Type B pancreatic cell (in vitro differentiated cells): ENCODE measurements at regions not wholly inside any gene's neighbourhood (a gene's known extent, or its start where the extent isn't known, plus 50 kb on each side); places are given as distances from the start of the nearest gene placed in this dataset.

Experiments used
- DNase-seq: peaks from one replicate; pipeline ENCODE4 v3.0.0; 2021; ENCODE audit warnings: mixed read lengths; ENCODE audit not compliant: unreplicated experiment; ENCODE audit errors: extremely low spot score
- H3K27ac Mint-ChIP-seq: 2 replicates; pipeline ENCODE4 v1.8.0; 2021; ENCODE audit warnings: mild to moderate bottlenecking, mixed read lengths
- H3K27me3 Mint-ChIP-seq: 2 replicates; pipeline ENCODE4 v1.8.0; 2021; ENCODE audit warnings: mixed read lengths
- H3K36me3 Mint-ChIP-seq: 2 replicates; pipeline ENCODE4 v1.8.0; 2021; ENCODE audit warnings: mixed read lengths
- H3K4me1 Mint-ChIP-seq: one replicate; pipeline ENCODE4 v1.8.0; 2021; ENCODE audit warnings: mixed read lengths; ENCODE audit not compliant: unreplicated experiment
- H3K4me3 Mint-ChIP-seq: 2 replicates; pipeline ENCODE4 v1.8.0; 2021; ENCODE audit warnings: mild to moderate bottlenecking, mixed read lengths
- H3K9me3 Mint-ChIP-seq: 2 replicates; pipeline ENCODE4 v1.8.0; 2021; ENCODE audit warnings: mixed read lengths
- TF ChIP-seq, protein P1 (sequence below): fragments of 200-600 bp; sonication (generic); conservative IDR thresholded peaks from 2 replicates; pipeline ENCODE4 v1.5.0; 2021; ENCODE audit warnings: antibody characterized with exemption, mild to moderate bottlenecking

DNA sequence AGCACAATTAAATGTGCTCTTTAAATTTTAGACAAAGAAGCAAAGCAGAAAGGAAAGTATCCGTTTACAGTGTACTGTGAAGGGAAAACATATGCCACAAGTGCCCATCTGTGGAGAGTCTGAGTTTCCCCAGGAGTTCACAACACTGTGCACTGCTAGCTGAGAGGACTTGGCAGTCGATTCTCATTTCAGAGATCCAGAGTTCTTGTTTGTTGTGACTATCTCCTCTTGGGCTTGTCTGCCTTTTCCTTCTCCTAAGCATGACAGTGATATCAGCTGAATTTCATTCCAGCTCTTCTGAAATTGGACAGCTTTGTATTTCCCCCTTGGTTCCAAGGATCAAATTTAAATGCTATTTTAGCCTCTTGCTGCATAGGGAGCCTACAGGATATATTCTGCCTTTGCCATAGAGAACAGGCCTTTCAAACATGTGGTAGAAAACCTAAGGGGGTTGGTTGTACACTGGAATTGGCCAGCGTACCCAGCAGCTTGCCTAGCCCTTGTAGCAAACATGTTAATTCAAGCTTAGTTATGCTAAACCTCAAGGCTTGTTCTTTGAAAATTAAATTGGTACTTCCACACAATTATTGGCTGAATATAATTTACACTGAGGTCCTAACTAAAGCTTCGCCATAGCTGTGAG, 259.2 kb upstream of the NOVA1 start:
- Mint-ChIP-seq H3K27me3 (peaks cover 3% of the 10 kb centered on the region), H3K4me3 (no peak overlapping the region), H3K36me3 (no peaks in the 10 kb centered on the region), H3K4me1 (peaks cover 4% of the 10 kb centered on the region), H3K9me3 (no peaks in the 10 kb centered on the region), H3K27ac (no peak overlapping the region)
- no peak for DNase-seq
- TF ChIP-seq, protein P1, sequence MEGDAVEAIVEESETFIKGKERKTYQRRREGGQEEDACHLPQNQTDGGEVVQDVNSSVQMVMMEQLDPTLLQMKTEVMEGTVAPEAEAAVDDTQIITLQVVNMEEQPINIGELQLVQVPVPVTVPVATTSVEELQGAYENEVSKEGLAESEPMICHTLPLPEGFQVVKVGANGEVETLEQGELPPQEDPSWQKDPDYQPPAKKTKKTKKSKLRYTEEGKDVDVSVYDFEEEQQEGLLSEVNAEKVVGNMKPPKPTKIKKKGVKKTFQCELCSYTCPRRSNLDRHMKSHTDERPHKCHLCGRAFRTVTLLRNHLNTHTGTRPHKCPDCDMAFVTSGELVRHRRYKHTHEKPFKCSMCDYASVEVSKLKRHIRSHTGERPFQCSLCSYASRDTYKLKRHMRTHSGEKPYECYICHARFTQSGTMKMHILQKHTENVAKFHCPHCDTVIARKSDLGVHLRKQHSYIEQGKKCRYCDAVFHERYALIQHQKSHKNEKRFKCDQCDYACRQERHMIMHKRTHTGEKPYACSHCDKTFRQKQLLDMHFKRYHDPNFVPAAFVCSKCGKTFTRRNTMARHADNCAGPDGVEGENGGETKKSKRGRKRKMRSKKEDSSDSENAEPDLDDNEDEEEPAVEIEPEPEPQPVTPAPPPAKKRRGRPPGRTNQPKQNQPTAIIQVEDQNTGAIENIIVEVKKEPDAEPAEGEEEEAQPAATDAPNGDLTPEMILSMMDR: no peak

GRCh38 chr14:26859483-26859882, 261.6 kb upstream of the NOVA1 start:
- Mint-ChIP-seq H3K4me1 (peaks cover 4% of the 10 kb centered on the region), H3K27ac (no peak overlapping the region), H3K4me3 (no peak overlapping the region), H3K36me3 (no peaks in the 10 kb centered on the region), H3K27me3 (peaks cover 3% of the 10 kb centered on the region), H3K9me3 (no peaks in the 10 kb centered on the region)
- no peak for DNase-seq
- TF ChIP-seq, protein P1: no peak

GRCh38 chr14:26860111-26860510, 262.3 kb upstream of the NOVA1 start:
- TF ChIP-seq, protein P1: no peak
- Mint-ChIP-seq H3K4me1 (peaks cover 4% of the 10 kb centered on the region), H3K4me3 (no peak overlapping the region), H3K27ac (no peak overlapping the region), H3K27me3 (peaks cover 3% of the 10 kb centered on the region), H3K9me3 (no peaks in the 10 kb centered on the region), H3K36me3 (no peaks in the 10 kb centered on the region)
- DNase-seq: no peak

DNA sequence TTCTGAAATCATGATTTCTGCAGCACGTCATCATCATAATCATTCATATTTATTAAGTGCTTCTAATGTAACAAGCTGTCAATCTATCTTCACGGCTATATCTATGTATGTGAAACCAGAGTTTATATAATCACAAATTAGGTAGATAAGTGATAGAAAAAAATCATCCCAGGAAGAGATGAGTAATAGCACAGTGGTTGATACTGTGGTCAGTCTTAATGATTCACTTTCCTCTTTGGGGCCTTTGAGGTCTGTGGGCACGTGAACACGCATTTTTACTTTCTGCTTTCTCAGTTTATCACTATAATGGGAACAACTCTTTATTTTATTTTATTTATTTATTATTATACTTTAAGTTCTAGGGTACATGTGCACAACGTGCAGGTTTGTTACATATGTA, 265.9 kb upstream of the NOVA1 start:
- TF ChIP-seq, protein P1: no peak
- Mint-ChIP-seq H3K4me3 (no peak overlapping the region), H3K27me3 (peaks cover 3% of the 10 kb centered on the region), H3K4me1 (no peaks in the 10 kb centered on the region), H3K9me3 (no peaks in the 10 kb centered on the region), H3K27ac (no peak overlapping the region), H3K36me3 (no peaks in the 10 kb centered on the region)
- no peak for DNase-seq

GRCh38 chr14:26866721-26867120, 268.9 kb upstream of the NOVA1 start:
- Mint-ChIP-seq H3K9me3 (no peaks in the 10 kb centered on the region), H3K4me3 (no peak overlapping the region), H3K27me3 (peaks cover 14% of the 10 kb centered on the region), H3K4me1 (peaks cover 11% of the 10 kb centered on the region), H3K36me3 (no peaks in the 10 kb centered on the region), H3K27ac (no peak overlapping the region)
- TF ChIP-seq, protein P1: no peak
- no peak for DNase-seq
